NT2/D1 (cell line): ENCODE measurements at regions not wholly inside any gene's neighbourhood (a gene's known extent, or its start where the extent isn't known, plus 50 kb on each side); places are given as distances from the start of the nearest gene placed in this dataset.

Experiments used
- SUZ12 ChIP-seq: IDR thresholded peaks from 2 replicates; pipeline ENCODE4 v1.6.1; 2011; ENCODE audit not compliant: insufficient read length, insufficient read depth; ENCODE audit errors: extremely low read depth
- ZNF274 ChIP-seq: IDR thresholded peaks from 2 replicates; pipeline ENCODE4 v1.6.1; 2011; ENCODE audit warnings: mild to moderate bottlenecking, low read depth, low read length

- TF ChIP-seq SUZ12 (no peak), ZNF274 (no peak)
Measured at GRCh38 chr12:32993404-32993803, 96.8 kb upstream of the PKP2 start.
